HEK293 (cell line): ENCODE measurements at regions not wholly inside any gene's neighbourhood (a gene's known extent, or its start where the extent isn't known, plus 50 kb on each side); places are given as distances from the start of the nearest gene placed in this dataset.

Source experiments
- BCL11A ChIP-seq: fragments of 450-650 bp; formaldehyde crosslinking; IDR thresholded peaks from 2 replicates; pipeline ENCODE4 v1.5.1; 2016; ENCODE audit warnings: low read depth, missing biosample characterization, missing genetic modification characterization
- CTCF ChIP-seq: fragments of 450-650 bp; formaldehyde crosslinking; IDR thresholded peaks from 2 replicates; pipeline ENCODE4 v1.5.1; 2016; ENCODE audit warnings: missing biosample characterization, missing genetic modification characterization
- FEZF1 ChIP-seq: fragments of 450-650 bp; formaldehyde crosslinking; IDR thresholded peaks from 2 replicates; pipeline ENCODE4 v1.5.1; 2016; ENCODE audit warnings: missing biosample characterization, missing genetic modification characterization
- GLIS1 ChIP-seq: fragments of 450-650 bp; formaldehyde crosslinking; IDR thresholded peaks from 2 replicates; pipeline ENCODE4 v1.5.1; 2016; ENCODE audit warnings: missing biosample characterization, missing genetic modification characterization
- KLF16 ChIP-seq: fragments of 450-650 bp; formaldehyde crosslinking; IDR thresholded peaks from 2 replicates; pipeline ENCODE4 v1.5.1; 2017; ENCODE audit warnings: missing biosample characterization, missing genetic modification characterization
- MZF1 ChIP-seq: fragments of 450-650 bp; formaldehyde crosslinking; IDR thresholded peaks from 2 replicates; pipeline ENCODE4 v1.5.1; 2017; ENCODE audit warnings: missing biosample characterization, missing genetic modification characterization, borderline replicate concordance
- ZBTB20 ChIP-seq: fragments of 450-650 bp; formaldehyde crosslinking; IDR thresholded peaks from 2 replicates; pipeline ENCODE4 v1.5.1; 2016; ENCODE audit warnings: missing biosample characterization, missing genetic modification characterization
- ZBTB8A ChIP-seq: fragments of 450-650 bp; formaldehyde crosslinking; IDR thresholded peaks from 2 replicates; pipeline ENCODE4 v1.5.1; 2016; ENCODE audit warnings: missing biosample characterization, missing genetic modification characterization
- ZNF140 ChIP-seq: fragments of 450-650 bp; formaldehyde crosslinking; IDR thresholded peaks from 2 replicates; pipeline ENCODE4 v1.5.1; 2016; ENCODE audit warnings: missing biosample characterization, missing genetic modification characterization
- ZNF354C ChIP-seq: fragments of 450-650 bp; formaldehyde crosslinking; IDR thresholded peaks from 2 replicates; pipeline ENCODE4 v1.5.1; 2016; ENCODE audit warnings: missing biosample characterization, missing genetic modification characterization, low read depth, borderline replicate concordance
- ZNF510 ChIP-seq: fragments of 450-650 bp; formaldehyde crosslinking; IDR thresholded peaks from 2 replicates; pipeline ENCODE4 v1.5.1; 2018; ENCODE audit warnings: mild to moderate bottlenecking, missing genetic modification characterization, missing biosample characterization; ENCODE audit not compliant: insufficient replicate concordance
- ZNF555 ChIP-seq: fragments of 450-650 bp; formaldehyde crosslinking; conservative IDR thresholded peaks from 2 replicates; pipeline ENCODE4 v1.5.1; 2017; ENCODE audit warnings: missing biosample characterization, mild to moderate bottlenecking, missing genetic modification characterization, inconsistent platforms
- ZNF747 ChIP-seq: fragments of 450-650 bp; formaldehyde crosslinking; IDR thresholded peaks from 2 replicates; pipeline ENCODE4 v1.5.1; 2016; ENCODE audit warnings: missing biosample characterization, missing genetic modification characterization
- ZSCAN30 ChIP-seq: fragments of 450-650 bp; IDR thresholded peaks from 2 replicates; pipeline ENCODE4 v1.5.1; 2018; ENCODE audit warnings: missing biosample characterization, mild to moderate bottlenecking, missing genetic modification characterization, moderate library complexity

- TF ChIP-seq ZNF747 (tag by site-specific recombination) (no peak), MZF1 (no peak), CTCF (no peak), ZNF555 (tag by site-specific recombination) (no peak), KLF16 (no peak), ZSCAN30 (tag by site-specific recombination) (no peak), BCL11A (tag by site-specific recombination) (no peak), ZBTB8A (tag by site-specific recombination) (no peak), GLIS1 (tag by site-specific recombination) (no peak), FEZF1 (tag by site-specific recombination) (no peak), ZNF354C (tag by site-specific recombination) (no peak), ZBTB20 (tag by site-specific recombination) (no peak), ZNF510 (tag by site-specific recombination) (no peak), ZNF140 (tag by site-specific recombination) (no peak)
These were observed 120.9 kb upstream of the FREM2 start for GRCh38 chr13:38566023-38566422.
